ENCODE measurements at regions not wholly inside any gene's neighbourhood (a gene's known extent, or its start where the extent isn't known, plus 50 kb on each side); places are given as distances from the start of the nearest gene placed in this dataset.

- in situ Hi-C loops (cut with HindIII; ENCODE audit: extremely low pct_ligation_motif_present, low pct_unique_long_range_greater_than_20kb): no loop called here
- H4K20me1 ChIP-seq (ENCODE audit: insufficient read depth, low read length): no peaks in the 10 kb centered on the region
- WGBS (ENCODE audit: low lambda C conversion rate): 92% methylated on average over 1 of the region's 1 CpG
- no peaks in the 10 kb centered on the region for H3K36me3 ChIP-seq (replicated peaks in 1 of 2; ENCODE audit: control insufficient read depth in 1 of 2, insufficient read depth in 2 of 2, low read length in 2 of 2)
- no peak overlapping the region for H3K9ac ChIP-seq (ENCODE audit: insufficient read depth, low read depth, low read length)
- no peaks in the 10 kb centered on the region for H3K9me3 ChIP-seq (ENCODE audit: low read length)
- no peaks in the 10 kb centered on the region for H3K79me2 ChIP-seq (ENCODE audit: insufficient read depth, low read length)
- H3K4me3 ChIP-seq (replicated peaks in 1 of 3; ENCODE audit: insufficient read depth in 1 of 3, low read depth in 2 of 3, low read length in 3 of 3): no peak overlapping the region
- no peak for FAIRE-seq
- CTCF ChIA-PET (ENCODE audit: low intra/inter-chr PET ratio, low total read pairs): no interaction called here
- no peak for DNase-seq (ENCODE audit: low spot score)
- H2AFZ ChIP-seq (ENCODE audit: low read length): no peak overlapping the region
- POLR2A ChIA-PET: interaction anchor here (1.4 kb wide), 1 partner anchor 12 kb away, joined by 3 read pairs; no protein-coding TSS in a partner anchor
- intact Hi-C loops (cut with micrococcal nuclease; ENCODE audit: unreplicated experiment): no loop called here
- TF ChIP-seq ZNF224 (CRISPR knock-in tag; IDR thresholded peaks at IDR 0.05): no peak
- H3K27ac ChIP-seq (ENCODE audit: extremely low read length, insufficient read depth, low read length): no peak overlapping the region
- no peak overlapping the region for H3K4me2 ChIP-seq (ENCODE audit: low read depth, low read length)
- peaks cover 30% of the 10 kb centered on the region for H3K4me1 ChIP-seq (ENCODE audit: insufficient read depth, low read length)
- no TSS peak for BruUV-seq (replicated peaks)
- ATAC-seq: no peak
- no peaks in the 10 kb centered on the region for H3K27me3 ChIP-seq (ENCODE audit: control insufficient read depth in 1 of 2, insufficient read depth in 2 of 2, low read length in 2 of 2)
Observed at GRCh38 chr3:177811835-177812234, 614.6 kb upstream of the TBL1XR1 start.

GRCh38 chr3:177812492-177812891 is 615.2 kb upstream of the TBL1XR1 start:
- BruUV-seq (replicated peaks): no TSS peak
- Histone ChIP-seq H3K27ac (ENCODE audit: extremely low read length, insufficient read depth, low read length) (no peak overlapping the region), H3K4me3 (replicated peaks in 1 of 3; ENCODE audit: insufficient read depth in 1 of 3, low read depth in 2 of 3, low read length in 3 of 3) (no peak overlapping the region), H3K36me3 (replicated peaks in 1 of 2; ENCODE audit: control insufficient read depth in 1 of 2, insufficient read depth in 2 of 2, low read length in 2 of 2) (no peaks in the 10 kb centered on the region), H3K79me2 (ENCODE audit: insufficient read depth, low read length) (no peaks in the 10 kb centered on the region), H3K27me3 (ENCODE audit: control insufficient read depth in 1 of 2, insufficient read depth in 2 of 2, low read length in 2 of 2) (no peaks in the 10 kb centered on the region), H3K4me1 (ENCODE audit: insufficient read depth, low read length) (peaks cover 36% of the 10 kb centered on the region), H4K20me1 (ENCODE audit: insufficient read depth, low read length) (no peaks in the 10 kb centered on the region), H3K9ac (ENCODE audit: insufficient read depth, low read depth, low read length) (no peak overlapping the region), H3K4me2 (ENCODE audit: low read depth, low read length) (no peak overlapping the region), H2AFZ (ENCODE audit: low read length) (no peak overlapping the region), H3K9me3 (ENCODE audit: low read length) (no peaks in the 10 kb centered on the region)
- no peak for TF ChIP-seq NFIC (IDR thresholded peaks at IDR 0.05; ENCODE audit: low read length)
- TF ChIP-seq ZNF207 (IDR thresholded peaks at IDR 0.05; ENCODE audit: borderline replicate concordance): no peak
- no peak for TF ChIP-seq PAF1 (CRISPR knock-in tag; IDR thresholded peaks at IDR 0.05)
- no peak for TF ChIP-seq SRY (CRISPR knock-in tag; IDR thresholded peaks at IDR 0.05)
- no peak for TF ChIP-seq WIZ (CRISPR knock-in tag; IDR thresholded peaks at IDR 0.05)
- no peak for TF ChIP-seq SALL1 (CRISPR knock-in tag; IDR thresholded peaks at IDR 0.05)
- no peak for TF ChIP-seq IKZF1 (IDR thresholded peaks at IDR 0.05)
- TF ChIP-seq THAP9 (CRISPR knock-in tag; IDR thresholded peaks at IDR 0.05; ENCODE audit: borderline replicate concordance): no peak
- TF ChIP-seq HDAC6 (IDR thresholded peaks at IDR 0.05; ENCODE audit: low read depth, low read length): no peak
- no peak for TF ChIP-seq FOSL1 (CRISPR knock-in tag; IDR thresholded peaks at IDR 0.05; ENCODE audit: borderline replicate concordance)
- TF ChIP-seq ZNF775 (CRISPR knock-in tag; IDR thresholded peaks at IDR 0.05; ENCODE audit: borderline replicate concordance): no peak
- TF ChIP-seq NONO (IDR thresholded peaks at IDR 0.05): no peak
- no peak for TF ChIP-seq NONO (CRISPR knock-in tag; conservative IDR thresholded peaks at IDR 0.05)
- no peak for TF ChIP-seq ZNF562 (CRISPR knock-in tag; IDR thresholded peaks at IDR 0.05; ENCODE audit: borderline replicate concordance)
- TF ChIP-seq CENPX (CRISPR knock-in tag; IDR thresholded peaks at IDR 0.05): no peak
- no peak for TF ChIP-seq ZNF264 (CRISPR knock-in tag; IDR thresholded peaks at IDR 0.05)
- TF ChIP-seq ZNF883 (CRISPR knock-in tag; IDR thresholded peaks at IDR 0.05; ENCODE audit: not compliant biosample characterization): no peak
- no peak for TF ChIP-seq RFXAP (CRISPR knock-in tag; IDR thresholded peaks at IDR 0.05; ENCODE audit: borderline replicate concordance)
- no peak for TF ChIP-seq MTF1 (CRISPR knock-in tag; IDR thresholded peaks at IDR 0.05)
- FAIRE-seq (no peak), ATAC-seq (no peak), DNase-seq (ENCODE audit: low spot score) (no peak)
- intact Hi-C loops (cut with micrococcal nuclease; ENCODE audit: unreplicated experiment): no loop called here
- ChIA-PET POLR2A (no interaction called here), CTCF (ENCODE audit: low intra/inter-chr PET ratio, low total read pairs) (no interaction called here)
- WGBS (ENCODE audit: low lambda C conversion rate): over 99% methylated on average over 5 of the region's 5 CpGs
- in situ Hi-C loops (cut with HindIII; ENCODE audit: extremely low pct_ligation_motif_present, low pct_unique_long_range_greater_than_20kb): no loop called here
